ENCODE measurements at regions not wholly inside any gene's neighbourhood (a gene's known extent, or its start where the extent isn't known, plus 50 kb on each side); places are given as distances from the start of the nearest gene placed in this dataset.
A peak's percentile ranks its signal among the peaks of the same experiment; 100 is the strongest.

DNA sequence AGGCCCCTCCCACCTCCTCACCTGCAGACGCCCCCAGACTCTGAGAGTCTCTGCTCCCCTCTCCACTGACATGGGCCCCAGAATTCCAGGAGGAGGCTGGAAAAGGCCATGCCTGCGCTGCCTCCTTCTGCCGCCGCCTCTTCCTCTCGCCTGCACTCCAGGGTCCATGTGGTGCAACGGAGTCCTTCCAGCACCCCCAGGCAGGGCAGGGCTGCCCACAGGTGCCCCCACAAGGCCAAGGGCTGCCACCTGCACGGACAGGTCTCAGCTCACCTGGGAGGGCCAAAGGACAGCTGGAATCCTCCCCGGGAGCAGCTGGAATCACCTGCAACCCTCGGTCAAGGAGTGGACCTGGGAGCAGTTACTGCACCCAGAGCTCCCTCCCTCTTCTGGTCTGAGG, 194.9 kb downstream of the RBFOX3 start:
- no peak for DNase-seq

DNA sequence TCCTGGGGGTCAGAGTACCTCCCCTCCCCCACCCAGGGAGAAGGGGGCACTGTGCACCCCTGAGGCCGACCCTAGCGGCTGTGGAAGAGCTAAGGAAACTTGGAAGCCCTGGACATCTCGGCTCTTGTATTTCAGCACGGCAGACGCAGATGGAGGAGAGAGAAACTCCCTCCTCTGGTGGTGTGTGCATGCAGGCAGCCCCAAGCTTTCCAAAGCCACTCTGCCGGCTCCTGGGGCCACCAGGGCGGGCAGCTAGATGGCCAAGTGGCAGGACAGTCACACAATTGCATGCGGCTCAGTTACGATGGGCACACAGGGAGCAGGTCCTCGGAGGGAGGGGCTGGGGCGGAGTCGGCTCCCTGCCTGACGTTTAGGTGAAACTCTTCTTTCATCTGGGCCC, 195.5 kb downstream of the RBFOX3 start:
- no peak for DNase-seq

DNA sequence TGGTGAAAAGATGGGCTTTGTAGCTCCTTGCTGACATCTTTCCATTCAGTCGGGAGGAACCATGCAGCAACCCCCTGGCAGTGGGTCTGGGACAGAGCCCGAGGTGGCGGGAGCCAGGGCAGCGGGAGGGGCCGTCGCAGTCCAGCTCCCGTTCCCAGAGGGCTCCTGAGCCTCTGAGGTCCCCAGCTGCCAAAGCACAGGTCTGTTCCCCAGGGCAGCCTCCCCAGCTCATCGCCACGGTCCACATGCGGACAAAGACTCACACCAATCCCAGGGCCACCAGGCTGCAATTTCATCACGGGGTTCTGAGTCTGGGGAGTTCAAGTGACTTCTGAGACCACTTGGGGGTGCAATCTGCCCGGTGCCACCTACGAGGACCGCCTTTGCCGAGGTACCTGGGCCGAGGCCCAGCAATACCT, 196.0 kb downstream of the RBFOX3 start:
- no peak for DNase-seq

DNA sequence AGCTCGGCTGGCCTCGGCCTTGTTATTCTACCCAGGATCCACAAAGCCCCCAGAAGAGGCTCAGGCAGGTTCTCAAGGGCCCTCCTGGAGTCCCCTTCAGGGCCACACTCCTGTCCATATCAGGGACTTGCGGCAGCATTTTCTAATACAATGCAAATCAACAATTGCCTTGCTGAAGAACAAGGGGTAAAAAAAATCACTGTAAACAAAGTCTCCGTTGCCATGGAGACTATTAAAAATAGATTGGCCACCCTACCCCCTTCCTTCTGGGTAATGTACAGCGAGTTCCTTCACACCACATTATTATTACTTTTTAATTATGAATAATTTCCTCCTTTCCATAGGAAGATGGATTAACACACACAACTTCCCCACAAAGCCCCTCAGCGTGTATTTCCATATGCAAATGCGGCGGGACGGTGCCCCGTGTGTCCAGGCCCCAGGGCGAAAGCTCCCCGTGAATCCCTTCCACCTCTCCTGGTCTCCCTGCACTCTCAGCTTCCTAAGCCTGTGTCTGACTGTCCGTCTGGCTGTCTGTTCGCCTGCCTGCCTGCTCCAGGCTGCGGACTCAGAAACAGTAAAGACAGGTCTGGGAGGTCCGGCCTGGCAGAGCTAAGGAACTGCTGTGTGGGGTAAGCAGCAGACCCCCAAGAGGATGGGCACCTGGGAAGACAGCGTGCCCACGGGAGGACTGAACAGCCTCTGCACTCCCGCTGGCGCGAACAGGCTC, 196.6 kb downstream of the RBFOX3 start:
- no peak for DNase-seq

DNA sequence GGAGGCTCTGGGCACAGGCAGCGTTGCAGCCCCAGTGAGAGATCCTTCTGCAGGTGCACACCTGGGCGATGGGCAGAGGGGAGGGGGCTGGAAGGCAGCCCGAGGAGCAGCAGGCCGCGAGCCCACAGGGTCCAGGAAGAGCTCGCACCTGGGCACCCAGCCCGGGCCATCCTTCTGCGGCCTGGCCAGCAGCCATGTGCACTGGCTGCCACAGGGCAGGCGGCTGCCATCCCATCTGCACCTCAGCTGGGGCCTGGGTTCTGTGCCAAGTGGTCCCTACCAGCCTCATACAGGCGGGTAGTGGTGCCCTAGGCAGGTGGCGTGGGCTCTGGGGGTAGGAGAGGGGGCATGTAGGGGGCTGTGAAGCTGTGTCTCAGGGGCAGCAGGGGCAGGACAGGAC, 197.2 kb downstream of the RBFOX3 start:
- DNase-seq = no peak

DNA sequence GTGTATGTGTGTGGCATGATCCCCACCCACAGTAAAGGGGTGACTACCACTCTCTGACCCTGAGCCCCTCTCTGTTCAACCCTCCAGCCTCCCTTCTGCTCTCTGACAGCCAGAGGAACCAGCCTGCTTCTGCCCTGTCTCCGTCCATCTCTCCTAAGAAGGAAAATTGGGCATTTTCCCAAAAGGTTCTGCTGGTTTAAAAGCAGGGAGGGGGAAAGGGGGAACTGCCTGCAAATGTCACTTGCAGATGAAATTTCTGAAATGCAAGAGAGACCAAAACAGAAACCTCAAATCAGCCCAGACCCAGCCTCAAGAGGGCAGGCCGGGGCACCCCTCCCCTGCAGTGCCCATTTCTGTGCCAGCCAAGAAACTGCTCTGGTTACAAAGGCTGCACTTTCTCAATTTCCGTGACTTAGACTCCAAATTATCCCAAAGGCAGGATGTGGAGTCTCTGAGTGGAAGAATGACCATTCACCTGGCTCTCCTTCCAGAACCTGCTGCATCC, 197.9 kb downstream of the RBFOX3 start:
- no peak for DNase-seq

DNA sequence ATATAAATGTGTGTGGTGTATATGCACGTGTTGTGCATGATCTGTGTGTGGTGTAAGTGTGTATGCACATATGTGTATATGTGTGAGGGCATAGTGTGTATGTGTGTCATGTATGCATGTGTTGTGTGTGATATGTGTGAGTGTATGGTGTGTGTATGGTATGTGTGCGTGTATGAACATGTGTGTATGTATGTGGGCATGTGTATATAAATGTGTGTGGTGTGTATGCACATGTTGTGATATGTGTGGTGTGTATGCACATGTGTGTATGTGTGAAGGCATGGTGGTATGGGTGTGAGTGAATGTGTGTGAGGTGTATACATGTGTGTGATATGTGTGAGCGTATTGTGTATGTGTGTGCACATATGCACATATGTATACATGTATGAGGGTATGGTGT, 198.7 kb downstream of the RBFOX3 start:
- DNase-seq = no peak

DNA sequence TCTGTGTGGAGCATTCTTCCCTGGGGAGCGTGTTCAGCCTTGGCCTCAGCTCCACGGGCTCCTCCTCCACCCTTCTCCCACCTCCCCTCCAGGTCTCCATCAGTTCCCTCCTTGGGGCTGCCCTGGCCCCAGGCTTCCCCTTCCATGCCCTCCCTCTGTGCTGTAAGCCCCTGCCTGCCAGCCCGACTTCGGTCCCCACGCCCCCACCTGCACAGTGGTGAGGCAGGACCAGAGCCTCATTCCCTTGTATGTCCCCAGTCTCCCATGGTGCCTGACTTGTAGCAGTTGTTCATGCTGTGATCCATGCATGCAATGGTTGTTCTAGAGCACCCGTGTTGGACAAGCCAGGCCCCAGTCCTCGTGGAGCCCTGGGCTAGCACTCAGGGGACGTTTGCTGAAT, 199.4 kb downstream of the RBFOX3 start:
- no peak for DNase-seq

DNA sequence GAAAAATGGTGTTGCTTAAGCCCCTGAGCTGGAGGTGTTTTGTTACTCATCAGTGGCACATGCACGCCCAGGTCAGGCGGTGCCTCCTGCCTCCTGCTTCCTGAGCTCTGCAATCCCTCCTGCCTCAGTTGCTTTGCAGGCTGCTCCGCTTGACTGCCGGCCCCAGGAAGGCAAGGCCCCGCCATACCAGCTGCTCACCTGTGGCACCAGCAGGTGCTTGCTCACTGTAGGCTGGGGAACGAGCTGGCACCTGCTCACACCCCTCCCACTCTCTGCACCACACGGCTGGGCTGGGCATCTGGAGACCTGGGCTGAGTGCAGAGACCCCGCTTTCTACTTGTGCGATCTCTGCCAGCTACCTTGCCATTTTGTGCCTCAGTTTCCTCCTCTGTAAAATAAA, 200.2 kb downstream of the RBFOX3 start:
- no peak for DNase-seq

DNA sequence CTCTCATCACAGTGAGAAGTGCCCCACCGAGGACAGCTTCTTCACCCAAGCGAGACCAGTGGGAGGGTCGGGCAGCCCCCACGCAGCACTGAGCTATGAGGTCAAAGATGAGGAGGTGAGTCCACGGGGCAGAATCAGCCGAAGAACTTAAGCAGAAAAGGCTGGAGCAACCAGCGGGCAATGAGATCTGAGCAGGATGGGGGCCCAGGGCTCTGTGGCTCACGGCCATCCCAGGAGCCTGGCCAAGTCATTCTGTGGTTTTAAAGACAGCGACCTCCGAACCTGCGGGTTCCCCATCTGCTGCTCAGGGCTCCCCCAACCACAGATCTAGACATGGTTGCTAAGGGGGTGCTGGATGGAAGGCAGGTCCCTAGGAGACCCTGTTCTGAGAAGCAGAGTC, 202.6 kb downstream of the RBFOX3 start:
- DNase-seq = no peak

DNA sequence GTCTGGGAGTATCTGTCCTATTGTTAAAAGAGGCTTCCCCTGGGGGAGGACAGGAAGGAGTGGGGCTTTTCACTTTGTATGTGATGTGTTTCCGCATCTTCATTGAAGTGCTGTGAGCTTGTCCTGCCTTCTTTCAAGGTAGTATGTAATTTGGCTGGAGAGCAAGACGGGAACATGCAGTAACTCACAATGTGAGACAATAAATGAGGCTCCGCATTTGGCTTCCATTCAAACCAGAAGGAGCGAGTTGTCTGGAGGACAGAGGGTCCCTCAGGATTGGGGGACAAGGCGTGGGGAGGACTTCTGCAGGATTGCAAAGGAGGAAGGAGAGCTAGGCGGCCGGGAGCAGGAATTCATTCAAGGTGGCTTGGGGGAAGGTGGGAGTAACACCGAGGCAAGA, 203.5 kb downstream of the RBFOX3 start:
- DNase-seq = no peak

DNA sequence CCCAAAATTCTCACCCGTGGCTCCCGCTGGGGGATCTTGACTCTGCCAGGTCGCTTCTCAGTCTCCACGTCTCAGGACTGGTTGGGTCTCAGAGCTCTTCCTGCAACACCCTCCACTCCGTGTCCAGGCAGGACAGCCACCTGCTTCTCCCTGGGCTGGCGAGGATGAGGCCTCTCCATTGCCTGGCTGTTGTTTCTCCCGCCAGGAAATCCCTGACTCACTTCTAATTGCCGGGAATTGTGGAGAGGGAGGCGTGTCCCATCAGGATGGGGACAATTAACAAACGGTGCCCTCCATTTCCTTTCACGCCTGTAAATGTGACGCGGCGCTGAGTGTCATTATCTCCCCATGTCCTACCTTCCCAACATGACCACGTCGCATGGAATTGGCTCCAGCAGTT, 204.5 kb downstream of the RBFOX3 start:
- DNase-seq = no peak

DNA sequence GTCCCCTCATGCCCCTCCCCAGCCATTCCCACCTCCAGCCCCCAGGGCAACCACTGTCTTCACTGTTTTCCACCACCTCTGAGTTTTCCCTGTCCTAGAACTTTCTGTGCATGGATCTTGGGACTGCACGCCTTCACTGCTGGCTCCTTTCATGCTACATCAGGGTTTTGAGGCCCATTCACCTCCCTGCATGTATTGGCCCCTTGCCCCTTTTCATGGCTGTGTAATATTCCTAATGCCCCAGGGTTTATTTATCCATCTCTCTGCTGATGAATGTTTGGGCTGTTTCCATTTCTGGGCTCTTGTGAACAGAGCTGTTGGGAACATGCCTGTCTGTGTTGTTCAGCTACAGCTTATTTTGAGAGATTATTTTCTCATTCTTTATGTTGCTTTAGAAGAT, 205.0 kb downstream of the RBFOX3 start:
- DNase-seq = no peak

DNA sequence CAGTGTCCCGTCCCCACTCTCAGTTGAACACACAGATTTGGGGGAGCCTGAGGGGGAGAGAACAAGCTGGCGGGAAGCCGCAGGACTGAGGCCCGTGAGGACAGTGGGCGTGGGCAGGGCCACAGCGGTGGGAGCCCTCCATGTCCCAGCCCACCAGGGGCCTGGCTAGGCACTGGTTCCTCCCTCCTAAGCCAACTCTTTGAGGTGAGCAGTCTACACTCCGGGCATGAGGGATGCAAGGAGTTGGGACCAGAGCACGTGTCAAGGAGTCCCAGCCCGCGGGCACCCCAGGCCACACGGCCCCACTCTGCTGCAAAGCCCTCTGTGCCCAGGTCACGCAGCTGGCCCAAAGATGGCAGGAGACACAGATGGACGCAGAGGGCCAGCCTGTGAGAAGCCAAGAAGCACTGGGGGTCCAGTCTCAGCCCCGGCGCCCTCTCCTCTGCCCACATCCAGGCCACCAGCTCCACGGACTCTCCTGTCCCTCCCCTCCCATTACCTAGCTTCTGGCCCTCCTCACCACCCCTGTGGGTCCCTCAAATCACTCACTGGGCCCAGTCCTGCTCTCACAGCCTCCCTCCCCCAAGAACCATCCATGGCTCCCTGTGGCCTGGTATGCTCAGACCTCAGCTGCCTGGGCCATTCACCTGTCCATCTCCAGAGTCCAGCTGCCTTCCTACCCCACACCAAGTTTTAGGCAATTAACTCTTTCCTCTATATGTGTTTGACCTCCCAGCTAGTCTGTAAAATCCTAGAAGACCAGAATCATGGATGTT, 206.5 kb downstream of the RBFOX3 start:
- DNase-seq = no peak

DNA sequence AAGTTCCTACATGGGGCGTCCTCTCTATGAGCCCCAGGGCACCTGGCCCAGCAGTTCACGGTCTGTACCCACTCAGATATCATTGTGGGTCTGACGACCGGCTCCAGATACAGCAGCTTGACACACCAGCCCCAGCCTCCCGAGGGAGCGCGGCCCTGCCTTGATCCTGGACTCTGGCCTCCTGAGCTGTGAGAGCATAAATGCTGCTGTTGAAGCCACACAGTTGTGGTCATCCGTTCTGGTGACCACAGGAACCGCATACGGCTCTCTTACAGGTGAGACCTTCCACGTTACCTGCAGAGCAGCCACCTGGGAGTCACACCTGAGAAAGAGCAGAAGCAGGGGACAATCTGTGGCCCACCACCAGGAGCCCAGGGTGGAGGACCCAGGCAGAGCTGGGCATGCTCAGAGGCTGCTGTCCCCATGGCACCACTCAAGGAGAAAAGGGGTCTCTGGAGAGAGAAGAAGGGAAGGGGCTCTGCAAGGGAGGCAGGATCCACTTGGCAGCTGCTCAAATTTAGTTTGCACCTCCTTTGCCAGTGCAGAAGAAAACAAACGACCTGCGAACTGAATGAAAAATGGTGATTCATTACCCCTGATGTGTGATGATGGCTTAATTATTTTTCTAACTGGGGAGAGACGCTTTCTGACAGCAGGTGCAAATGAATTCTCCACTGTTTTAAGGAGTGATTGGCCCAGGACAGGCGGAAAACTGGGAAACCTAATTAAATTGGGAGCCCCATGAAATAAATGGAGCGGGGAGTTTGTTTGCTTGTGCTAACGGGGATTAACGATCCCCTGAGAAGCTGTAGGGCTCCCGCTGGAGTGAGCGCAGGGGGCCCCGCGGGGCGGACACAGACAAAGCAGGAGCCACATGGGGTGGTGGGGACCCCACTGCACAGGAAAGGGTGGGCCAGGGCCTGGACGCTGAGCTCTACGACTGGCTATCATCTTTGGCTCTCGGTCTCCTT, 208.9 kb downstream of the RBFOX3 start:
- no peak for DNase-seq

DNA sequence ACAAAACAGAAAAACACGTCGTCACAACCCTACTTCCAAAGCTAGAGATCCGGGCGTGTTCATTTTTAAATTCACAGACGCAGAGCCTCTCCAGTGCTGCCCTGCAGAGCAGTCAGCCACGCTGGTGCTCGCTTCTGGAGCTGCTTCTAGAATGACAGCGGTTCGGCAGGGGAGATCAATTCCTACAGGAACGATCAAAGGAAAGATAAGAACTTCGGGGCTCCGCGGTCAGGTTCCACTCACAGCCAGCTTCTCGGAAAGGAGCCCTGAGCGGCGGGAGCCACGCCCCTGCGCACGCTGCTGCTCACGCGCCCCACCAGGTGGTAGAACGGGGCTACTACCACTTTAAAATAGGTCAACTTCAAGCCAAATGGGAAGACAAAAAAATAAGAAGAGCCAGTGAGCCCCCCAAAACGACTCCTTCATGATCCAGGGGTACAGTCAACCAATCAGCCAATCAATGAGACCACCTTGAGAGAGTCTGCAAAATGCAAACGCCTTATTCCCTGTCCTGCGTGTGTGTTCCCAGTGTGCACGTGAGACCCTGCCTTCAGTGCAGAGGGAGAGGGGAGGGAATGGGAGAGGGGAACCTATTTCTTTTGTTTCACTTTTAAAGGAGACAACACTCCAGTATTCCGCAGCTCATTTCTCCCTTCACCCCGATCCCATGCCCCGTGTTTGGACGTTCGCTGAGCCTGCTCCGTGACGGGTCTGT, 209.7 kb downstream of the RBFOX3 start:
- no peak for DNase-seq

DNA sequence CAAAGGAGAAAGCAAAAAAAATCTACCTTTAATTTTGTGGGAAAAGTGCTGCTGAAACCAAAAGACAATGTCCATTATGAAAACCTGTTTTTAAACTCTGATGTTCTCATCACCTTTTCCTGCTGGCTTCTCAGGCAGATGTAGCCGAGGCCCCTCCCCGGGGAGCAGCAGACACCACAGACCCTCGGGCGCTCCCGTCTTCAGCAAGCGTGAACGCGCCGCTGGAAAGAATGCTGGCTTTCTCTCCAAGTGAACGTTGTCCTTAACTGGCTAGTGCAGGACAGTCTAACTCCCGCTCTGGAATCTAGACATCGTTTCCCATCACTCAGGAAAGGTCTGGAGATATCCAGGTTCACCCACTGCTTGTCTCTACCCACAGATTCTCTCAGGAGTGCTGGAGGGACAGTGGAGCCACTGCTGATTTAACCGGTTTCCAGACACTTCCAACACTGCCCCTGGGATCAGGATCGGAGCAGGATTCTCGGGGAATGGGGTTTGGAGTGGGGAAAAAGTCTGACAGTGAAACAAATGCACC, 211.2 kb downstream of the RBFOX3 start:
- no peak for DNase-seq

DNA sequence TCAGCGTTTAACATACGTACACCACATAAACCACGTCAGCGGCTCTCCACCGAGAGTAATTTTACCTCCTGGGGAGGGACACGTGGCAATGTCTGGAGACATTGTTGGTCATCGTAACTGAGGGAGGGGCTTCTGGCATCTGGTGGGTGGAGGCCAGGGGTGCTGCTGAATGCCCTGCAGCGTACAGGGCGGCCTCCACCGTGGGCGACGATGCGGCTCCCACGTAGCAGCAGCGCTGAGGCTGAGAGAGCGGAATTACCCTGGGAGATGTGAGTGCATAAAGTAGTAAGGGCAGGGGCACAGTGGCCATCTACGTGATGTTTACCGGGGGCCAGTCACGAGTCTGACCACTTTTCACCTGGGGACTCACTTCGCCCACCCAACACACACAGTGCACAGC, 212.4 kb downstream of the RBFOX3 start:
- no peak for DNase-seq

DNA sequence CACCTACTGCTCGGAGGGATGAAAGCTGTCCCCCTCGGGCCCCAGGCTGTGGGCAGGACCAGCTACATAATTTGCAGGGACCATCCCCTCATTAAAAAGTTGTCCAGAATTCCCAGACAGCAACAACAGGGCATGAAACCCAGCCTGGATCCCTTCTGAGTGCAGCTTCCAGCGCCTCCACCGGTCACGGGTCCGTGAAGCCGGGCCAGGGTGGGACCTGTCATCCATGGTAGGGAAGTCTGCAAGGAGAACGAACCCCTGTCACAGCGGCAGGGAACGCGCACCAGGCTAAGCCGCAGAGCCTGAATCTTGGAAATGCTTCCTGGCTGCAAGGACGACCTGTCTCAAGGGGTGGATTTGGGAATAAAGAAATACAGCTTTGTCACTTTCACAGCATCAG, 214.2 kb downstream of the RBFOX3 start:
- DNase-seq = no peak

DNA sequence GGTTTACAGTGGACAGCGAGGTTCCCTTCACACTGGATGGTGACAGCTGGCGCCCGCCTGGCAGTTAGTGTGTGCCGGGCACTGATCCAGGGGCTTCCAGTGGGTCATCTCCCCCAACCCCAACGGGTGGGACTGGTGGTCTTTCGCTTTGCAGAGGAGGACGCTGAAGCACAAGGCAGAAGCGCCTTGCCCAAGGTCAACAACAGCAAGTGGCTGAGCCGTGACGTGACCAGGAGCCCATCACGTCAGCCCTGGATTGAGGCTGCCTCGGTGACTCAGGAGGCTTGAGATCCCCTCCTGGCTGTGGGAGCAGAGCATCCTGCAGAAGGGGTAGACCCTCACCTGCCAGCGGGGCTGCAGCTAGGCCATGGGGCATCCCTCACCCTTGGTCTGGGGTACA, 215.3 kb downstream of the RBFOX3 start:
- no peak for DNase-seq

DNA sequence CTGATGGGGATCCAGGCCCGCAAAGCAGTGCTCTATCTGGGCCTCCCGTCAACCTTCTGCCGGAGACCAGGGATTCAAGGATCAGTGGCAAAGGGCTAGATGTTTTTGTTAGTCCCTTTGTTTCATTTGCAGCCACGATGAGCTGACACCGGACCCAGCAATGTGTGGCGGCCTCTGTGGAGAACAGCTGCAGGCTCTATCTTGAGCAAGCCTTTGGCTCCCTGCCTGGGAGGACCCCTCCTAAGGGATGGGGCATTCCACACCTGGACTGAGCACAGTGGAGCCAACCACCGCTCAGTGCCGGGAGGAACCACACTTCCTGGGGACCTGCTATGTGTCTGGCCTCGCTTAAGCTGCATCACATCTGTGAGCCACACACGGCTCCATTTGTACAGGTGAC, 215.8 kb downstream of the RBFOX3 start:
- DNase-seq = no peak

DNA sequence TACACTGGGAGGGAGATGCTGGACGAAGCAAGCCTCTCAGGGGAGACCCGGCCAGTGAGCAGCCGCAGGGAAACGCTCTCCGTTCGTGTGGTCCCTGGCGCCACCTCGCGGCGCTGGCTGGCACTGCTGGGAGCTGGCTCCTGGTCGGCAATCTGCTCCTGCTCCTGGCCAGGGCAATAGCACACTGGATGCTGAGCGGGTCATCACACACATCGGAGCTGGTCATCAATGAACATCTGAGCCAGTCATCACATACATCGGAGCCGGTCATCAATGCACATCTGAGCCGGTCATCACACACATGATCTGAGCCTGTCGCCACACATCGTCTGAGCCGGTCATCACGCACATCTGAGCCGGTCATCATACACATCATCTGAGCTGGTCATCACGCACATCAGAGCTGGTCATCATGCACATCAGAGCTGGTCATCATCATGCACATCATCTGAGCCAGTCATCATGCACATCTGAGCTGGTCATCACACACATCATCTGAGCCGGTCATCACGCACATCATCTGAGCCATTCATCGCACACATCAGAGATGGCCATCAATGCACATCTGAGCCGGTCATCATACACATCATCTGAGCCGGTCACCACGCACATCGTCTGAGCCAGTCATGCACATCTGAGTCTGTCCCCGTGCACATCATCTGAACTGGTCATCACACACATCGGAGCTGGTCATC, 217.3 kb downstream of the RBFOX3 start:
- DNase-seq = peak; percentile 51
